LNCaP clone FGC (cell line): ENCODE measurements at regions not wholly inside any gene's neighbourhood (a gene's known extent, or its start where the extent isn't known, plus 50 kb on each side); places are given as distances from the start of the nearest gene placed in this dataset.

Experiments
- DNase-seq: peaks from one replicate; pipeline ENCODE4 v3.0.0-alpha.2; 2011; ENCODE audit warnings: low read depth
- H3K4me3 ChIP-seq: 2 replicates; pipeline ENCODE4 v1.5.1; 2011; ENCODE audit warnings: mild to moderate bottlenecking, low read depth, low read length, control low read depth
- TF ChIP-seq, protein P1 (sequence below): IDR thresholded peaks from 2 replicates; pipeline ENCODE4 v1.5.1; 2012; ENCODE audit warnings: mild to moderate bottlenecking; ENCODE audit not compliant: control insufficient read depth, insufficient read depth; ENCODE audit errors: extremely low read depth

DNA sequence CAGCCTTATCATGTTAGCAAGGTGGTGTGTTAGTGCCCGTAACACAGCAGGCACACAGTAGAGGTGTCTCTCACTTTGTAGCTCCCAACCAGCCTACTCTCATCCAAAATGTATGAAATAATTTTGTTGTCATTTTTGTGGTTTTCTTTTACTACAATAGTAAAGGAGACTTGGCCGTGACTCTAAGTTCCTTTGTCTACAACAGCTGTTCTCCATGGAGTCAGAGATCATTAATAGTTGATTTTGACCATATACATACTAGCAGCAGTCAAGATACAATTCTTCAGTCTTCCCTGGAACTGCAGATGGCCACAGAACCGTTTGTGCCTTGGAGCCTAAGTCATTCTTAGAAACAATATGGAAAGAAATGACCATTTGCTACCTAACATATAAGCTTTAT is 567.1 kb downstream of the TLR4 start:
- TF ChIP-seq, protein P1, sequence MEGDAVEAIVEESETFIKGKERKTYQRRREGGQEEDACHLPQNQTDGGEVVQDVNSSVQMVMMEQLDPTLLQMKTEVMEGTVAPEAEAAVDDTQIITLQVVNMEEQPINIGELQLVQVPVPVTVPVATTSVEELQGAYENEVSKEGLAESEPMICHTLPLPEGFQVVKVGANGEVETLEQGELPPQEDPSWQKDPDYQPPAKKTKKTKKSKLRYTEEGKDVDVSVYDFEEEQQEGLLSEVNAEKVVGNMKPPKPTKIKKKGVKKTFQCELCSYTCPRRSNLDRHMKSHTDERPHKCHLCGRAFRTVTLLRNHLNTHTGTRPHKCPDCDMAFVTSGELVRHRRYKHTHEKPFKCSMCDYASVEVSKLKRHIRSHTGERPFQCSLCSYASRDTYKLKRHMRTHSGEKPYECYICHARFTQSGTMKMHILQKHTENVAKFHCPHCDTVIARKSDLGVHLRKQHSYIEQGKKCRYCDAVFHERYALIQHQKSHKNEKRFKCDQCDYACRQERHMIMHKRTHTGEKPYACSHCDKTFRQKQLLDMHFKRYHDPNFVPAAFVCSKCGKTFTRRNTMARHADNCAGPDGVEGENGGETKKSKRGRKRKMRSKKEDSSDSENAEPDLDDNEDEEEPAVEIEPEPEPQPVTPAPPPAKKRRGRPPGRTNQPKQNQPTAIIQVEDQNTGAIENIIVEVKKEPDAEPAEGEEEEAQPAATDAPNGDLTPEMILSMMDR, result no peak
- no peak overlapping the region for H3K4me3 ChIP-seq
- DNase-seq, result no peak

DNA sequence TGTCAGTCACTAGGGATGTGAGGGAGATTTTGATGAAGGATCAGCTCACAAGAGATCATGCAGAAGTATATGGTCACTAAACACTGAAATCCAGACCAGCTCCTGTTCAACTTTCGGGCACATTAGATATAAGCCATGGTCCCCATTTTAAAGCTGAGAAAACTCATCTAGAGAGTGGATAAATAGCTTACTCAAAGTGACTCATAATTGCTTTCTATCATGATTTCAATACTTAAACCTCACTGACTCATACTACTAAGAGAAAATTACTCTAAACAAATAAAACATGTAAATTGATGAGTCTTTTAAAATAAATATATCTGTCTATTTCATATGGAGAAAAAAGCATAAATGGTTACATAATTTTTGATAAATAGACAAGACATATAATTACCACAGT is 567.7 kb downstream of the TLR4 start:
- TF ChIP-seq, protein P1, result no peak

DNA sequence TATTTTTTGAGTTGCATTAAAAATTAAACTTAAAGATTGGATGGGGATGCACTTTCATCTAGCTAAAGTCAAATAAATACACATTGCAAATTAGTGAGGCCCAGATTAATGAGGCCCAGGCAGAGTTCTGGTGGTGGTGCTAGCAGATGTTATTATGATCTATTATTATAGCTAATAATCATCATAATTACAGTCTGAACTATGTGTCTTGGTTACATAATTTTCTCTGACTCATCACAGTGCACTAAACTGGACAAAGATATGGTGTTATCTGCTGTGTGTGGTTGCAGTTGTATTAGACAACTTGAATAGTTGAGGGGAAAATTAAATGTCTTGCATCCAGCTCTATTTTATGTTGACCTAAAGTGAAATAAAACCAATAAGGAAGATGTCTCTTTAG is 568.8 kb downstream of the TLR4 start:
- TF ChIP-seq, protein P1, result no peak
- H3K4me3 ChIP-seq, result no peak overlapping the region
- DNase-seq, result no peak

More for the DNA sequence above, 567.7 kb downstream of the TLR4 start:
- DNase-seq, result no peak
- H3K4me3 ChIP-seq, result no peak overlapping the region

GRCh38 chr9:118276784-118277183 is 572.6 kb downstream of the TLR4 start:
- no peak for DNase-seq
- no peak overlapping the region for H3K4me3 ChIP-seq
- TF ChIP-seq, protein P1, result no peak

DNA sequence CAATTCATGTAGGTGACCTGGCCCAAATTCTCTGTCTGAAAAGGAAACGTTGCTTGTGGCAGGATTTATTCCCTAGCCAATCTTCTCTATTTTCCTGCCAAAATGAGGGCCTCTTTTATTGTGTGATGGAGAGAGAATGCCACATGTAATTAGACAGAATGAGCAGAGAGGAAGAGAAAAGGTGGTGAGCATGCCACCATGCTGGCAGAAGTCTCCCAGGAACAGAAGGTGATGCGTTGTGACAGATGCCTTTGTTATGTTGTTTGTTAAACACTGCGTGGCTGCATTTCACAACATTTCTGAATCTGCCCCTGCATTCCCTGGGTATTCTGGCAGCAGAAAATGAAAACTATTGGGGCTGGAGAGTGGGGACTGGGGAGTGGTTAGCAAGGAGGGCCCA is 577.6 kb downstream of the TLR4 start:
- TF ChIP-seq, protein P1, result no peak
- no peak for DNase-seq
- H3K4me3 ChIP-seq, result no peak overlapping the region

- no peak for DNase-seq
- H3K4me3 ChIP-seq, result no peak overlapping the region
- TF ChIP-seq, protein P1, result no peak
Measured at GRCh38 chr9:118283488-118283887, 579.3 kb downstream of the TLR4 start.

GRCh38 chr9:118290116-118290515 is 585.9 kb downstream of the TLR4 start:
- TF ChIP-seq, protein P1, result no peak
- no peak for DNase-seq

More at GRCh38 chr9:118290116-118290515, 585.9 kb downstream of the TLR4 start:
- H3K4me3 ChIP-seq, result no peak overlapping the region
